HuH-7.5 (cell line): ENCODE measurements at regions not wholly inside any gene's neighbourhood (a gene's known extent, or its start where the extent isn't known, plus 50 kb on each side); places are given as distances from the start of the nearest gene placed in this dataset.

Experiments used
- DNase-seq: peaks from one replicate; pipeline ENCODE4 v3.0.0; 2011; ENCODE audit warnings: low spot score

DNA sequence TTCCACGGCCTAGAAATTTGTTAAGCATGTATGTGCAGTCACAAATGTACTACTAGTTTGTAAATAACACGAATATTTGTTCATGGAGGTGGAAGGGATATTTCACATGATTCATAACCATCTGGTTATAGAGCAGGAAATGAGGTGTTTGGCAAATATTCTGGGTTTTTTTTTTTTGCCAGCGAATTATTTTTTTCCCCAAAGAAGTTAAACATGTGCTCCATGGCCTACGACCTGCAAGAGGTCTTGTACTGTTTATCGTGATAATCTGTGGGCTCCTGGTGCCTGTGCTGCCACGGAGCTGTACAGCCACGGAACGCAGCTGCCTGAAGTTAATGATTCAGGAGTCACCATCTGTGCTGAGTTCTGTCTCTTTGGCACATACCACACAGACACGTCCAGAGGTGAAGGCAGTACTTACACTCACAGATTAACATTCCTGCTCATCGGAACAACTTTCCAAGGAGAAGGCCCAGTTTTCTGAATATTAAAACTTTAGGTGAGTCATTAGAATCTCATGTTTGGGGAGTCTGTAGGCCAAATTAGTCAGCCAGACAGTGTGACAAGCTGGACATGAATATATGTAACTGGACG, 156.3 kb downstream of the TMX1 start:
- no peak for DNase-seq

- no peak for DNase-seq
Measured at GRCh38 chr14:51398898-51399297, 158.9 kb downstream of the TMX1 start.

GRCh38 chr14:51400139-51400538, 160.1 kb downstream of the TMX1 start:
- no peak for DNase-seq

GRCh38 chr14:51401272-51401671, 161.2 kb downstream of the TMX1 start:
- no peak for DNase-seq

- no peak for DNase-seq
Measured at GRCh38 chr14:51401756-51402155, 161.7 kb downstream of the TMX1 start.

DNA sequence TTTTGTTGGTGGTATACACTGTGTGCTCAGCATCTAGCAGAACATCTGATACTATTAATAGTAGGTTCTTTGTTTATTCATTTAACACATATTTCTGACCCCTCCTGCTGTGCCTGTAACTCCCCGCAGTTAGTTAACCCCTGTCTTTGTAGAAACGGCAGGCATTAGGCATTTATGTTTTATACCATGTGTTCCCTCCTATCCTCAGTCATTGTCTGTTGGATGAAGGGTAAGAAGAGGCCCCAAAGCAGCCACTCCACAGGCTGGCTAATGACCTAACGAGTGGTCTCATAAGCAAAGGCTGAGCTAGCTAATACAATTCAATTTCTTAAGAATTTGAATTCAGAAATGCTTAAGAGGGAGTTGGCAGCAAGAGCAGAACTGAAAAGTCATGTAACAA, 170.8 kb downstream of the TMX1 start:
- DNase-seq: no peak

DNA sequence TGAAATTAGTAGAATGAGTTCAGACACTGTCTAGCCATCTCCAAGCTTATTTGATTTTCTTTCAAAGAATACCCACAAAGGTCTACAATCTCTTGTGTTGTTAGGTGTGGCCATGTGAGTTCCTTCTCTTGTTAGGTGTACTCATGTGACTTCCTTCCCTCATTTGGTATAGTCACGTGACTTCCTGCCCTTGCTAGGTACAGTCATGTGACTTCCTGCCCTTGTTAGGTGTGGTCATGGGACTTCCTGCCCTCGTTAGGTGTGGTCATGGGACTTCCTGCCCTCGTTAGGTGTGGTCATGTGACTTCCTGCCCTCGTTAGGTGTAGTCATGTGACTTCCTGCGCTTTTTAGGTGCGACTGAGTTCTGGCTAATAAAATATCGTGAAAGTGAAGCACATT, 179.6 kb downstream of the TMX1 start:
- no peak for DNase-seq

DNA sequence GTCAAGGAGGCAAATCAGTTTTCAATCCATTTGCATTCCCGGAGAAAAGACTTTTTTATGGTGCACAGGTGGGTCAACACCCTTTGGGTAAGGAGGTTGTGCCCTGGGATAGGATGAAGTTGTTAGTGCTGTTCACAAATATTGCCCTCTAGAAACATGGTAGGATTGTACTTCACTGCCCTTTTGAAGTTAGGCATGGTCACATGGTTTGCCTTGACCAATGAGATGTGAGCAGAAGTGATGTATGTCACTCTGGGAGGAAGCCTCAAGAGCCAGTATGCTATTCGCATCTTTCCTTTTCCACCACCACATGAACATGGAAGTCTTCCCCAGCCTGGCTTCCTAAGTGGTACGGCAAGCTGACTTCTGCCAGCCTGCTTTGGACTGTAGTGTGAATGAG, 182.7 kb downstream of the TMX1 start:
- DNase-seq: no peak

DNA sequence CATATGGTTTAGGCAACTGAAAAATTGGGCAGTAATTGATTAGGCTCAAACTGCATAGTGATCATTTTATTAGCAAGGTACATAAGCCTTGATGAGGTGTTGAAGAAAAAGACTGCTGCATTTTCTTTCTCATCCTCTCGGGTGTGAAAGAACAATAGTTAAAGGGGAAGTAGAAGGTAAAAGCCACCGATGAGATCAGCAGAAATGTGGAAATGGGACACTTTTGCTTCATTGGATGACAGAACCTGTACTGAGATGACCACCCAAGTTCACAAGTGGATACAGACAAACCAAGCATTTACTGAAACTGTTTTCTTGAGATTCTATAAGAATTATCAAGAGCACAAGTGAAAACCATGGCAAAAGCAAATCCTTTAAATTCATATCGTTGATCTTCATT, 184.0 kb downstream of the TMX1 start:
- no peak for DNase-seq

- no peak for DNase-seq
Measured at GRCh38 chr14:51424561-51425251, 184.7 kb downstream of the TMX1 start.

- no peak for DNase-seq
Measured at GRCh38 chr14:51428981-51429380, 188.9 kb downstream of the TMX1 start.

GRCh38 chr14:51430079-51430478, 190.0 kb downstream of the TMX1 start:
- DNase-seq: no peak

GRCh38 chr14:51430633-51431032, 190.6 kb downstream of the TMX1 start:
- DNase-seq: no peak

GRCh38 chr14:51431033-51431709, 191.1 kb downstream of the TMX1 start:
- DNase-seq: no peak

DNA sequence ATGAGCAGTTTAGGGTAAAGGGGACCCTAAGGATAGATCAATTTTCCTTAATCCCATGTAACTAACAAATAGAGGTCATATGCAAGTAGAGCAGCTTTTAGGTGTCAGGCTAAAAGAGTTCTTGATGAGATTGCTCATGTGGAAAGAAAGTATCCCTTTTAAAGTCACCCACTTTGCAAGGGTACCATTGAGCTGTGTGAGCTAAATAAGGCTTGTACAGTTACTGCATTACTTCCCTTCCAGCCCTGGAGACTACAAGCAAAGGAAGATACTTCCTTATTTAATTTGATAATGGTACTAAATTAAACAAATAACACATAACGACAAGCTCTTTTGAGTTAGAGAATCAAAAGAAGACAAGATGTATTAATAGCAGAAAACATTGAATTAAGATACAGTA, 191.7 kb downstream of the TMX1 start:
- no peak for DNase-seq

DNA sequence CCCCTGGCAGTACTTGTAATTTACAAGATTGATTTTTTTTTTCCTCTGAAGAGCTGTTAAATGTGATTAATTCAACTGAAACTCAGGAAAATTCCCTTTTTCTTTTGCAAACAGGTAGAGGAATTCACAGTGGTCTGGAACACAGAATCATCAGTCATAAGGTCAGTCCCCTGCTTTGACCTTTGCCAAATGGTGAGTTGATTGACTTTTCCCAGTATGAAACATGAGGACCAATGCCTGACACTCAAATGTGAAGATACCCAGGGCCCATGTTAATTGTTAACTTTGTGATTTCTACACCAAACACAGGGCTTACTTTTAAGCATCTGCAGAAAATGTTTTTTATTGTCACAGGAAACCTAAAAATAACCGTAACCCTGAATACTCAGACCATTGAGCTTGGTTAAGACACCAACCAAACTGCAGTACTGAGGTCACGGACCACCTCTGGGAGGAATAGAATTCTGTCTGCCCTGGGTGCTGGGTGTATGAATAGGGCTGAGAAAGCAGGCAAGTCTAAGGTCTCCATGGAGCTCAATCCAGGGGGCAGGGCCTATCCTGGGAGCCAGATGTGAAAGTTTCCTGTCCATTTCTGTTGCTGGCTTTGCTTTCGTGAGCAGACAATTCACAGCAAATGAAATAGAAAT, 192.4 kb downstream of the TMX1 start:
- peak; percentile 22 for DNase-seq

- no peak for DNase-seq
Measured at GRCh38 chr14:51436630-51437029, 196.6 kb downstream of the TMX1 start.

DNA sequence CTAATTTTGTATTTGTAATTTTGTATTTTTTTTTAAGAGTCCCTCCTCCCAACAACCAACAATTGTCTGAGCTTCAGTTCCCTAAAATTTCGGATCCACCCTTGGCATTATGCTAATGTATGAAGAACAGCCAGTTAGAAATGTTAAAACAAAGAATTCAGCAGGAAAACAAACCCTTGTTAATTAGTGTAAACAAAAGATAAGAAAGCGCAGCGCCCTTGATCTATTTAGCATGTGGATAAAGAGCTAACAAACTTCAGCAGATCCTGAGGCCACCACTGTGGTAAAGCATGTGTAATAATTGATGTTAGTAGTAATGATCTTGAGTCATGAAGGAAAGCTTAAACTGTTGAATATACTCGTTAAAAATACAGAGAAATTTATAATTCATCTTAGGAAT, 199.8 kb downstream of the TMX1 start:
- no peak for DNase-seq

DNA sequence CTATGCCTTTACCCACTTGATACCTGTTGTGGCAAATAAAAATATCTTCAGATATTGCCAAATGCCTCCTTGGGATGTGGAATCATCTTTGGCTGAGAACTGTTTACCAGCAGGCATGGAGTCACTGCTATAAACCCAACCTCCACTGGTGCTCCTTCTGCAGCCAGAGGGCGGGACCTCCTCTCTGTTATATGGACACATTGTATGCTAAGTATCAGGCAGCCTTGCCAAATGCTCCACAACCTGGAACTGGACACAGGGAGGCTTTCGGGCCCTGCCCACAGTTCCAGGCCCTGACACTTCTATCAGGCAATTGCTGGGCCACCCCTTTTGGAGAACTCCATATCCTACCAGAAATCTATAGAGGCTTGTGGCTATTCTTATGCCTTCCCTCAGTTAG, 201.0 kb downstream of the TMX1 start:
- DNase-seq: no peak

DNA sequence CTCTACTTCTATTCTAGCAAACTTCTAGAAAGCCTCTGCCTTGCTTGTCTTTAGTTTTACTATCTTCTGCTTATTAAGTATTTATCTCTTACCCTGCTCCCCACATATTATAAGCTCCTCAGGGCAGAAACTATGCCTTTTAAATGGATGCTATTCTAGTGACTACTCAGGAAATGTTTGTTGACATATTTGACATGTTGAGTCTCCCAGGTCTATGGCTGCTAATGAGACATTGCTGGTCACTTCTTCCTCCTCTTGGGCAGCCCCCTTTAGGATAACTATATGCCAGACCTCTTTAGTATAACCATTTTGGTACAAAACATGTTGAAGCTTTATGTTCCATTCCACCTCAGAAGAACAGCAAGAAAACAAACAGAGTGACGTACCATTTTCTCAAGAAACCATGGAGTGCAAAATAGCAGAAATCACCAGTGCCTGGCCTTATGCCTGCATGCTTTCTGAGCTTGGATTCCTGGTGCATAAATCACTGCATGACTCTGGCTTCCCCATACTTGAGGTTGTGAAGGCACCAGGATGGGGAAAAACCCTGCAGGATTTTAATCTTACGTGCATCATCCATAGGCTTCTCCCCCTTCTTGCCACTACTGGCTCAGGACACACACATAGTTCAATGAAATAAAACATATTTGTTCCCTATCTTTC, 202.6 kb downstream of the TMX1 start:
- DNase-seq: no peak

DNA sequence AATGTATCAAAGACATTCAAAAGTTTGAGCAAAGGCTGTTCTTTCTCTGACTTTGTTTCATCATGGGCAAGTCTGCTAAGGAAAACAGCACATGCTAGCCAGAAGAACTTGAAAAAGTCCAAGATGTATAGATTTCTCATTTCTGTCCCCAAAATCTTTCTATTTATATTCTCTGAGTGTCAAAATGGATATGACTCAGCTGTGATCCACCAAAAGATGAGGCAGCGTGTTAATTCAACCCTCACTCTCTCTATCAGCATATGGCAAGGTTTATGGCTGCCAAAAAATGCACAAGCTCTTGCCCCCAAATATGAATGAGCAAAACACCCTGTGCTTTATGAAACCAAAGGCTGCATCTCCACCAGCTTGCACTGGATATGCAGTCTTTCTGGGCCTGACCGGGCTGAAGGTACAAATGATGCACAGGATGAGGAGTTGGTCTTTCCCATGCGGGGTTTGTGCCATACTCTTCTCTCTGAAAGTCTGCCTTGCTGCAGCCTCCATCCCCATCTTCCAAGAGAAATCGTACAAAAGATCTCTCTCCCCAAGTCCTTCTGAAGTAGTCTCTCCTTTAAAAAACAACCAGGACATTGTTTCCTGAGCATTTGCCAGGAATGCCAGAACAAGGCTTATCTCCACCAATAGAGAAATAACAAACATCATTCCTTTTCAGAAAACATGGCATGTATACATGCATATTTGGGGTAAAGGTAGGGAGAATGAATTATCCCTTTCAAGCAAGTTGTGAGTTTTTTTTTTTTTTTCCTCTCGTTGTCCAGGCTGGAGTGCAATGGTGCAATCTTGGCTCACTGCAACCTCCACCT, 203.4 kb downstream of the TMX1 start:
- no peak for DNase-seq
